ENCODE measurements at regions not wholly inside any gene's neighbourhood (a gene's known extent, or its start where the extent isn't known, plus 50 kb on each side); places are given as distances from the start of the nearest gene placed in this dataset.
A peak's percentile ranks its signal among the peaks of the same experiment; 100 is the strongest.
"Not testable (repeated sequence)": the region's sequence is repeated elsewhere in the genome, so short reads cannot be mapped to it uniquely, and the experiment has no call there.

DNA sequence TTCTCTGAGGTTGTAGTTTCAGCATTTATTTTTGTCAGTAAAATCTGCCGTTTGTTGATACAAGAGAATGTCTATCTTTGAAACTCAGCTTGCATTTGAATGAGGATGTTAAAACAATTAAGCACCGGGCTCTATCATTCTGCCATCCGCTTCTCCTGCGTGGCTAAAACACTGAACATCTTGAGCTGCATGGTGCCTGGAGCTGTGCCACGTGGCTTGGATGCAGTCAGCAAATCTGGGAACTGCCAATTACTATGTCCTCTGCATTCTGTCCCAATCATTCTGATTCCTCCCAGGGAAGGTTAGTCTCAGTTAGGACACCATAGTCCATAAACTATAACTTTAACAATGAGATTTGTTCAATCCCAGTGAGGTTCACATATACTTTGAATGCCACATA lies 598.4 kb downstream of the FBXO15 start:
- no peaks in the 10 kb centered on the region for H3K27me3 ChIP-seq (ENCODE audit: control insufficient read depth, insufficient read depth, low read length)
- DNase-seq (ENCODE audit: low read depth in 4 of 6, low spot score in 6 of 6) = peak in 3 of 6 donors; percentile 26 to 88 (median 74)
- WGBS (ENCODE audit: insufficient coverage) = 18% methylated on average over 5 of the region's 5 CpGs

DNA sequence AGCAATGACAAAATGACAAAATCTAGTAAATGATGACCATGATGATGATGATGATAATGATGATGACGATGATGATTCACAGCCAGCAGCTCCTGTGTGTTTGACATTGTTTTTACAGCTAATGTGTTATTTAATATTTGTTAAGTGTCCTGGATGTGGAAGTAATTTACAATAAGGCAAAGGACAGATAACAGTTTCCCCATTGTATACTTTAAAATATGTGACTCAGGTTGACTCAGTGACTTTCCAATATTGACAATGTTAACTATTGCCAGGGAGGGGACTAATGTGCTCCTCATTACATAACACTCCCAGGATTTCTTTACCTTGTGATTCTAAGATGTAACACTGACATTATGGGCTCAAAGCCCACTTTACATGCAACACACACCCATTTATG lies 602.2 kb downstream of the FBXO15 start:
- Histone ChIP-seq H3K4me1 (ENCODE audit: control insufficient read depth, insufficient read depth, low read length) (no peaks in the 10 kb centered on the region), H3K9me3 (ENCODE audit: control insufficient read depth, insufficient read depth, low read length) (no peaks in the 10 kb centered on the region), H3K27ac (ENCODE audit: low read depth, low read length) (no peak overlapping the region), H3K36me3 (ENCODE audit: control insufficient read depth, insufficient read depth, low read length) (no peaks in the 10 kb centered on the region), H3K27me3 (ENCODE audit: control insufficient read depth, insufficient read depth, low read length) (no peaks in the 10 kb centered on the region), H3K4me3 (ENCODE audit: low read depth, low read length) (no peak overlapping the region)
- DNase-seq (ENCODE audit: low read depth in 4 of 6, low spot score in 6 of 6) = no peak
- WGBS (ENCODE audit: insufficient coverage) = 67% methylated on average over 1 of the region's 1 CpG

More for the DNA sequence above, 598.4 kb downstream of the FBXO15 start:
- no peaks in the 10 kb centered on the region for H3K9me3 ChIP-seq (ENCODE audit: control insufficient read depth, insufficient read depth, low read length)
- H3K4me1 ChIP-seq (ENCODE audit: control insufficient read depth, insufficient read depth, low read length) = no peaks in the 10 kb centered on the region
- H3K27ac ChIP-seq (ENCODE audit: low read depth, low read length) = no peak overlapping the region
- no peak overlapping the region for H3K4me3 ChIP-seq (ENCODE audit: low read depth, low read length)
- H3K36me3 ChIP-seq (ENCODE audit: control insufficient read depth, insufficient read depth, low read length) = no peaks in the 10 kb centered on the region

DNA sequence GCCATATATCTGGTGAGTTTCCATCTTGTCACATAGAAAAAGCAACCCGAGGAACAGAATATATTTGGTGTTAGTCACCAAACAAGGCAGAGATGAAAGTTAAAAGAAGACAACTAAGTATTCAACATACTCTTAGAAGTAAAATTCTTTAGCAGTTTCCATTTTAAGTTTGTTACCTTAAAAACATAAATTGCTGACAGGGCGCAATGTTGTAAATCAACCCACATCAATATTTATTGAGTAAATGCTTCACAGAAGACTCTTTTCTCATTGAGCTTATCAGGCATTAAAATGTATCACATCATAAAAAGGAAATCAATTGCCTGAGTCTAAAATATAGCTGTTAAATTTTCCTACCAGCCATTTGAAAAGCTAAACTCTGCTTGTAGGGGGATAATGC lies 603.0 kb downstream of the FBXO15 start:
- Histone ChIP-seq H3K27ac (ENCODE audit: low read depth, low read length) (no peak overlapping the region), H3K9me3 (ENCODE audit: control insufficient read depth, insufficient read depth, low read length) (no peaks in the 10 kb centered on the region), H3K27me3 (ENCODE audit: control insufficient read depth, insufficient read depth, low read length) (no peaks in the 10 kb centered on the region), H3K4me1 (ENCODE audit: control insufficient read depth, insufficient read depth, low read length) (no peaks in the 10 kb centered on the region), H3K4me3 (ENCODE audit: low read depth, low read length) (no peak overlapping the region), H3K36me3 (ENCODE audit: control insufficient read depth, insufficient read depth, low read length) (no peaks in the 10 kb centered on the region)
- no CpG with 5 or more reads among the region's 2 CpGs for WGBS (ENCODE audit: insufficient coverage)
- no peak for DNase-seq (ENCODE audit: low read depth in 4 of 6, low spot score in 6 of 6)

DNA sequence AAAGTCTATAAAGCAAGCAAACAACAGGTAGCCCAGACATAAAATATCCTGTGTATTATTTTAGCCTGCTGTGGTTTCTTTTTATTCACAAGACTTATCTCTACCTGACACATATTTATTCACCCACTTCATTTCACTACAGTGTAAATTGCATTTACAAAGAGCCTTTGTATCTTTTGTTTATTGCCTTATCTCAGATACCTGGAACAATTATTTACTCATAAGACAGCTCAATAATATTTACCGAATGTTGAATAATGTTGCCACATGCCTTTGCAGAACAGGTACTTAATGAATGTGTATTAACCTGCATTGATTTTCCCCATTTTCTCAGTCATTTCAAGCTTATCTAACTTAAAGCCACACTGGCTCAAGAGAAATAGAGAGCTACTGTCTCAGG lies 603.6 kb downstream of the FBXO15 start:
- Histone ChIP-seq H3K27ac (ENCODE audit: low read depth, low read length) (no peak overlapping the region), H3K4me1 (ENCODE audit: control insufficient read depth, insufficient read depth, low read length) (no peaks in the 10 kb centered on the region), H3K9me3 (ENCODE audit: control insufficient read depth, insufficient read depth, low read length) (no peaks in the 10 kb centered on the region), H3K27me3 (ENCODE audit: control insufficient read depth, insufficient read depth, low read length) (no peaks in the 10 kb centered on the region), H3K36me3 (ENCODE audit: control insufficient read depth, insufficient read depth, low read length) (no peaks in the 10 kb centered on the region), H3K4me3 (ENCODE audit: low read depth, low read length) (no peak overlapping the region)
- DNase-seq (ENCODE audit: low read depth in 4 of 6, low spot score in 6 of 6) = no peak
- WGBS (ENCODE audit: insufficient coverage) = no CpG with 5 or more reads among the region's 1 CpG

DNA sequence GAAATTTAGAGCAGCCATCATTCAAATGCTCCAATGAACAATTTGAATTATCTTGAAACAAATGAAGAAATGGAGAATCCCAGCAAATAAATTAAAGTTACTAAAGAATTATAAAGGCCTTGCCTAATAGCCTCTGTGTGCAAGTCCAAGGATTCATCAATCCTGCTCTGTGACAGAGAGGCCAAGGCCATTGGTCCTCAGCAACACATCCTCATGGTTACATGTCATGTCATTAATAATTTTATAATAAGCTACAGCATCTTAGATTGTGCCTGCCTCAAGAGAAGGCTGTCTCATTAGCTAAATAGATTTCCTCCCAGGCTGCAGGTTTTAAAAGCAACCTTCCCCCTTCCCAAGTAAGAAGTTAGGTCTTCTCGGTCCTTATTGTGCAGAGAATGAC lies 611.6 kb downstream of the FBXO15 start:
- no peak for DNase-seq (ENCODE audit: low read depth in 4 of 6, low spot score in 6 of 6)
- Histone ChIP-seq H3K36me3 (ENCODE audit: control insufficient read depth, insufficient read depth, low read length) (no peaks in the 10 kb centered on the region), H3K27ac (ENCODE audit: low read depth, low read length) (no peak overlapping the region), H3K4me1 (ENCODE audit: control insufficient read depth, insufficient read depth, low read length) (no peaks in the 10 kb centered on the region), H3K9me3 (ENCODE audit: control insufficient read depth, insufficient read depth, low read length) (no peaks in the 10 kb centered on the region), H3K27me3 (ENCODE audit: control insufficient read depth, insufficient read depth, low read length) (no peaks in the 10 kb centered on the region), H3K4me3 (ENCODE audit: low read depth, low read length) (no peak overlapping the region)
- whole genome bisulfite sequencing (ENCODE audit: insufficient coverage) = no CpG with 5 or more reads among the region's 1 CpG

DNA sequence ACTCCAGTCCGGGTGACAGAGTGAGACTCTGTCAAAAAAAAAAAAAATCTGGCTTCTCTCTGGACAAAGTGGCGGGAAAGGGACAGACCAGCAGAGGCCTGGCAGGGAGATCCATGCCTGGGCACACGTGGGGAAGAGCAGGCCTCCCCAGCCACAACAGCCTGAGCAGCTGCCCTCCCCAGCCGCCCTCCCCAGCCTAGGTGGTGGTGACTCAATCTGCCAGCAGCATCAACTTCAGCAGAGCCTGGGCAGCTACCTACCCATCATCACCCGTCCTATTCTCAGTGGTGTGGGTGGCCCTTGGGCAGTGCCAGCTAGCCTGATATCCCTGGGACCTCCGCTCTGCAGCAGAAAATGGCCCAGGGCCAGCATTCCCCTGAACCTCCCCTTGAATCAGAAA lies 612.4 kb downstream of the FBXO15 start:
- H3K27me3 ChIP-seq (ENCODE audit: control insufficient read depth, insufficient read depth, low read length) = no peaks in the 10 kb centered on the region
- H3K27ac ChIP-seq (ENCODE audit: low read depth, low read length) = no peak overlapping the region
- WGBS (ENCODE audit: insufficient coverage) = 84% methylated on average over 5 of the region's 6 CpGs
- no peak overlapping the region for H3K4me3 ChIP-seq (ENCODE audit: low read depth, low read length)
- no peaks in the 10 kb centered on the region for H3K9me3 ChIP-seq (ENCODE audit: control insufficient read depth, insufficient read depth, low read length)
- no peaks in the 10 kb centered on the region for H3K4me1 ChIP-seq (ENCODE audit: control insufficient read depth, insufficient read depth, low read length)
- H3K36me3 ChIP-seq (ENCODE audit: control insufficient read depth, insufficient read depth, low read length) = no peaks in the 10 kb centered on the region
- DNase-seq (ENCODE audit: low read depth in 4 of 6, low spot score in 6 of 6) = no peak

DNA sequence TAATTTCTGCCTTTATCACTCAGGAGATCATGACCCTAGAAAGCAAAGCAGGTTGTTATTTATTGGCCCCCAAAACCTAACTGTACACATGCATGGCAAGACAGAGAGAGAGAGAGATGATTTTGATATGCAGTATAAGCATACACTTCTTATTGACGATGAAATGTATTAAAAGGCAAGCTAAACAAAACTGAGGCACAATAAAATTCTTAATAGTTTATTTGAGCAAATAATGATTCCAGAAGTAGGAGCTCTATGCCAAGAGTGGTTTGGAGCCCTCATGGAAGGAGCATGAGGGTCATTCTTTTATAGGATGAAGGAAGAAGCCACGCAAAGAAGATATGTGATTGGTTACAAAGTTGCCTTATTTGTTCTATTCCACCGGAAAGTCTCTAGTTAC lies 616.0 kb downstream of the FBXO15 start:
- no peaks in the 10 kb centered on the region for H3K36me3 ChIP-seq (ENCODE audit: control insufficient read depth, insufficient read depth, low read length)
- H3K4me1 ChIP-seq (ENCODE audit: control insufficient read depth, insufficient read depth, low read length) = no peaks in the 10 kb centered on the region
- DNase-seq (ENCODE audit: low read depth in 4 of 6, low spot score in 6 of 6) = no peak
- no peaks in the 10 kb centered on the region for H3K27me3 ChIP-seq (ENCODE audit: control insufficient read depth, insufficient read depth, low read length)
- H3K4me3 ChIP-seq (ENCODE audit: low read depth, low read length) = no peak overlapping the region
- no peaks in the 10 kb centered on the region for H3K9me3 ChIP-seq (ENCODE audit: control insufficient read depth, insufficient read depth, low read length)
- no peak overlapping the region for H3K27ac ChIP-seq (ENCODE audit: low read depth, low read length)
- no CpG with 5 or more reads among the region's 3 CpGs for WGBS (ENCODE audit: insufficient coverage)

DNA sequence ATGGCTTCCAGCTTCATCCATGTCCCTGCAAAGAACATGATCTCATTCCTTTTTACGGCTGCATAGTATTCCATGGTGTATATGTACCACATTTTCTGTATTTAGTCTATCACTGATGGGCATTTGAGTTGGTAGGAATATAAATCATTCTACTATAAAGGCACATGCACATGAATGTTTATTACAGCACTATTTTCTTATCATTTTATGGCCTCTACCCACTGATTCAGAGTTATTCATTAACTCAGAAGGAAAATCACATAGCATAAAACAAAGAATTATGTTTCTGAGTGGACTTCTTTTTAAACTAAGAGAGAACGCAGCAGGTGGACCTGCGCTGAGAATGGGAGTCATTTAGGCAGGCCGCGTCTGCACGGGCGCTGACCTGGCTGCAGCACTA lies 619.6 kb downstream of the FBXO15 start:
- 98% methylated on average over 5 of the region's 7 CpGs for WGBS (ENCODE audit: insufficient coverage)
- no peak overlapping the region for H3K4me3 ChIP-seq (ENCODE audit: low read depth, low read length)
- no peaks in the 10 kb centered on the region for H3K27me3 ChIP-seq (ENCODE audit: control insufficient read depth, insufficient read depth, low read length)
- H3K36me3 ChIP-seq (ENCODE audit: control insufficient read depth, insufficient read depth, low read length) = no peaks in the 10 kb centered on the region
- no peaks in the 10 kb centered on the region for H3K4me1 ChIP-seq (ENCODE audit: control insufficient read depth, insufficient read depth, low read length)
- DNase-seq (ENCODE audit: low read depth in 4 of 6, low spot score in 6 of 6) = no peak
- no peaks in the 10 kb centered on the region for H3K9me3 ChIP-seq (ENCODE audit: control insufficient read depth, insufficient read depth, low read length)
- no peak overlapping the region for H3K27ac ChIP-seq (ENCODE audit: low read depth, low read length)

DNA sequence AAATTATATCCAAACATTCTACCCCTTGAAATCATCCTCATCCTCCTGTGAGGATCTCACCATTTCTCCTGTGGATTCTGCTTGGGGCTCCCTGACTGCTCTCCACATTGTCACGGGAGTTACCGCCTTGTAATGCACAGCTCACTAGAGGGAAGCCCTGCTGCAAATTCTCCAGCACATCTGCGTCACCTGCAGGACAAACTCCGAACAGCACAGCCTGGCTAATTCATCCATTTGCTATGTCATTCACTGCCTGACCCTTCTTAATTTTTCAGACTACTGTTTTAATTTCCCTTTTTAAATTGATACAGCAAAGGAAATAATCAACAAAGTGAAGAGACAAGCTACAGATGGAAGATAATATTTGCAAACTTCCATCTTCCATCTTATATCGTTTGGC lies 627.4 kb downstream of the FBXO15 start:
- Histone ChIP-seq H3K27me3 (ENCODE audit: control insufficient read depth, insufficient read depth, low read length) (no peaks in the 10 kb centered on the region), H3K4me1 (ENCODE audit: control insufficient read depth, insufficient read depth, low read length) (no peaks in the 10 kb centered on the region), H3K36me3 (ENCODE audit: control insufficient read depth, insufficient read depth, low read length) (no peaks in the 10 kb centered on the region), H3K4me3 (ENCODE audit: low read depth, low read length) (no peak overlapping the region), H3K9me3 (ENCODE audit: control insufficient read depth, insufficient read depth, low read length) (no peaks in the 10 kb centered on the region), H3K27ac (ENCODE audit: low read depth, low read length) (no peak overlapping the region)
- 71% methylated on average over 4 of the region's 5 CpGs for WGBS (ENCODE audit: insufficient coverage)
- no peak for DNase-seq (ENCODE audit: low read depth in 4 of 6, low spot score in 6 of 6)

DNA sequence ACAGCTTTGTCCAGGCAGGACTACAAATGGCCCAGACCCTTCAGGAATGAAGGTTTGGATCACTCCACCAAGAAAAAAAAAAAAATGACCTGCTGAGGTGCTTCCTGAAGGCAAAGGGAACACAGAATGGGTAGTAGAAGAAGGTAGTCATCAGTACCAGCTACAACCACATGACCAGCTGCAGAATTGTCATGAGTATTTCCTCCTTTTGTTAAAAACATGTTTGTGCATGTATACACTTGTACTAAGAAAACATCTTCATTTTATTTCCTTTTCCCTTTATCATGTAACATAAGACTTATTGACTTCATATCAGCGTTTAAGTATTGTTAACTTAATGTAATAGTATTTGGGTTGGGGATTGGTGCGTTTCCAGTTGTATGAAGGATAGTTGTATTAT lies 631.6 kb downstream of the FBXO15 start:
- H3K4me1 ChIP-seq (ENCODE audit: control insufficient read depth, insufficient read depth, low read length); H3K9me3 ChIP-seq (ENCODE audit: control insufficient read depth, insufficient read depth, low read length); DNase-seq (ENCODE audit: low read depth in 4 of 6, low spot score in 6 of 6); H3K4me3 ChIP-seq (ENCODE audit: low read depth, low read length); H3K27ac ChIP-seq (ENCODE audit: low read depth, low read length); H3K36me3 ChIP-seq (ENCODE audit: control insufficient read depth, insufficient read depth, low read length); H3K27me3 ChIP-seq (ENCODE audit: control insufficient read depth, insufficient read depth, low read length): not testable (repeated sequence)
- WGBS (ENCODE audit: insufficient coverage) = 100% methylated on average over 1 of the region's 2 CpGs
